ENCODE measurements at regions not wholly inside any gene's neighbourhood (a gene's known extent, or its start where the extent isn't known, plus 50 kb on each side); places are given as distances from the start of the nearest gene placed in this dataset.
"Not testable (repeated sequence)": the region's sequence is repeated elsewhere in the genome, so short reads cannot be mapped to it uniquely, and the experiment has no call there.

DNA sequence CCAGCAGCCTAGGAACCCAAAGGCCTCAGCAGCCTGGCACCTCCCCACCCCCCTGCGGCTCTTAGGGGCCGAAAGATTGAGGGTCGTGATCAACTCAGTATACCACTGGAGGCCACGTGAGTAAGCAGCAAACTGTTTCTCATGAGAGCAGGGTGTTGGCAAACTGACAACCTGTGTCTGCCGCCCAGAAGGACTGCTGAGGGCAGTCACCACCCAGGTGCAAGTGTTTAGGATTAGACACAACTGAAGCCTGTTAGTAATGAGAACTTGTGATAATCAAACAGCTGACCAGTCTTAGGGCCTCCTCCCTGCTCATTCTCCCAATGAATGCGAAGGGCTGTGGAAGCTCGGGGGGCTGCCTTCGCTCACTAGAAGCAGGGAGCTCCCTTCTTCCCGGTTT is 128.8 kb downstream of the ARRDC4 start:
- not testable (repeated sequence) for TF ChIP-seq POLR2A (IDR thresholded peaks at IDR 0.05)
- TF ChIP-seq, protein P1, sequence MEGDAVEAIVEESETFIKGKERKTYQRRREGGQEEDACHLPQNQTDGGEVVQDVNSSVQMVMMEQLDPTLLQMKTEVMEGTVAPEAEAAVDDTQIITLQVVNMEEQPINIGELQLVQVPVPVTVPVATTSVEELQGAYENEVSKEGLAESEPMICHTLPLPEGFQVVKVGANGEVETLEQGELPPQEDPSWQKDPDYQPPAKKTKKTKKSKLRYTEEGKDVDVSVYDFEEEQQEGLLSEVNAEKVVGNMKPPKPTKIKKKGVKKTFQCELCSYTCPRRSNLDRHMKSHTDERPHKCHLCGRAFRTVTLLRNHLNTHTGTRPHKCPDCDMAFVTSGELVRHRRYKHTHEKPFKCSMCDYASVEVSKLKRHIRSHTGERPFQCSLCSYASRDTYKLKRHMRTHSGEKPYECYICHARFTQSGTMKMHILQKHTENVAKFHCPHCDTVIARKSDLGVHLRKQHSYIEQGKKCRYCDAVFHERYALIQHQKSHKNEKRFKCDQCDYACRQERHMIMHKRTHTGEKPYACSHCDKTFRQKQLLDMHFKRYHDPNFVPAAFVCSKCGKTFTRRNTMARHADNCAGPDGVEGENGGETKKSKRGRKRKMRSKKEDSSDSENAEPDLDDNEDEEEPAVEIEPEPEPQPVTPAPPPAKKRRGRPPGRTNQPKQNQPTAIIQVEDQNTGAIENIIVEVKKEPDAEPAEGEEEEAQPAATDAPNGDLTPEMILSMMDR (IDR thresholded peaks at IDR 0.05), result not testable (repeated sequence)
